ENCODE measurements at regions not wholly inside any gene's neighbourhood (a gene's known extent, or its start where the extent isn't known, plus 50 kb on each side); places are given as distances from the start of the nearest gene placed in this dataset.
"Not testable (repeated sequence)": the region's sequence is repeated elsewhere in the genome, so short reads cannot be mapped to it uniquely, and the experiment has no call there.

DNA sequence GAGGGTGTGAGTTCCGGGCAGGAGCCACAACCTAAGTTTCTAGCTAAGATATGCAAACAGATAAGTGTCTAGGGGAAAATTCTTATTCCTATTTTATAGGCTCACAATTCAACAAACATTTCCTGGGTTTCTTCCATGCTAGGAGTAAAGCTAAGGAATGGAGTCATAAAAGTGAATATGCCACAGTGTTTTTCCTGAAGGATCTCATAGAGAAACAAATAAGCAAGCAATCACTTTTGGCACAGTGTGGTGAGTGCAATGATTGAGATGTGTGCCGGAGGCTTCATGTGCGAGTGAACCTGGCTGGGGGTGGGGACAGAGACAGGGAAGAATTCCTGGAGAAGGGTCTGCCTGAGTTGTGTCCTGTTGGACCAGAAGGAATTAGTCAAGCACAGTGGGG lies 147.4 kb downstream of the TENT5C start:
- DNase-seq (ENCODE audit: low read depth in 1 of 2, low spot score in 1 of 2): no peak

DNA sequence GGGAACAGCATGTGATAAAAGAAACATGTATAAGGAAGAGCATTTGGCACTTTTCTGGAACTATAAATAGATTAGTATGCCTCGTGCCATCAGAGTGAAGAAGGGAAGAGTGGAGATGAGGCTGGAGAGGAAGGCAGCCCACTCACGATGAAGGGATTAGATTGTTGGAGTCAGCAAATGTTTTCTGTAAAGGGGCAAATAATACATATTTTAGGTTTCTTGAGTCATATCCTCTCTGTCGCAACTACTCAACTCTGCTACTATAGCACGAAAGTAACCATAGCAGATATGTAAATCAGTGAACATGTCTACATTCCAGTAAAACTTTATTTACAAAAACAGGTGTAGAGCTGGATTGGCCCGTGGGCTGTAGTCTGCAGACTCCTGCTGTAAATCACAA lies 147.8 kb downstream of the TENT5C start:
- no peak for DNase-seq (ENCODE audit: low read depth in 1 of 2, low spot score in 1 of 2)

DNA sequence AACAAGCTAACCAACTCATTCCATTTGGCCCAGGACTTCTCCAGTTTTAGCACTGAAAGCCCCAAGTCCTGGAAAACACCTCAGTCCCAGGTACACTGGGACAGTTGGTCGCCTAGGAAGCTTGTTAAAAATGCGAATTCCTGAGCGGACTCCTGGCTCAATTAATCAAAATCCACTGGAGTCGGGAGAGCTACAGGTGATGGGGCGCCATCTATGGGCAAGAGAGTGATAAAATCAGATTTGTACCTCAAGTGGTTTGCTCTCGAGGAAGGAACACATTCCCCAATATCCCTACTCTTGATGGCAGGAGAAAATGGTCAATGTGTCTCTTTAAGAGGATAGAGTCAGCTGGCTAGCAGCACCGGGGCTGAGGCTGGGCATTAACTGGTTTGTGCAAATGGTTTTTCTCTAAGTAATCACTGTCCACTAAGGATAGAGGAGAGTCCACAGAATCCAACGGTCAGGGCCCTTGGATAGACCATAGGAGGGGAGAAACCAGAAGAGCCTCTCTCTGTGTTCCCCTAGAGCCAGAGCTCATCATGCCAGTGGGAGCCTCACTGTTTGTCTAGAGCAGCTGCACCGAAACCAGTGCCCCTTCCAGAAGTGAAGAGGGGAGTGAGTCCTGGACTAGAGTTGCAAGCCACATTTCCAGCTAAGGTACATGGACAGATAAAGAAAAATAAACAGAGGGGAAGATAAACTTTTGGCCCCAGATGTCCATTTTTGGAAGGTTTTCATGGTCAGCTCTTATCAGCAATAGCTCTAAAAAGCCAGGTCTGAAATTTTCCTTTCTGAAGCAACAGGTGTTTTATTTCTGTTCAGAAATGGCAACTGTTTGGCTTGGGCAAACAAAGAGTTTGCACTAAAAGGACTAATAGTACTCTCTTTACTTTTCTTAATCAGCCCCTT lies 148.5 kb downstream of the TENT5C start:
- DNase-seq (ENCODE audit: low read depth in 1 of 2, low spot score in 1 of 2): peak in 1 of 2 donors; percentile 39

DNA sequence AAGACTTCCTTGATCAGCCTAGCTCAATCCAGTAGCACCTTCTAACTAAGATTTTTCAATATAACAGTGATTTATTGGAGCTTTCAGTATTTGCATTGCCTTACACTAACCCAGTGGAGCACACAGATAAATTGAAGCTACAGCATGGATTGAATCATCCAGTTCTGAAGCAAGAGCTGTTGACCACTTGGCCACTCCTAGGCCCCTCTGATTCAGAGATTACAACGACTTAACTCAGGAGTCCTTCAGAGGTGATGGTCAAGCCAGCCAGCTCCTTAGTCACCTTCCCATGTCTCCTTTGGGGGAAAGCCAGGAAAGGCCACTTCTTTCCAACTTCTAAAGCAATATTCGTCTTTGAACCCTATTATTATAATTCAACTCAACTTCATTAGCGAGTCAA lies 151.8 kb downstream of the TENT5C start:
- DNase-seq (ENCODE audit: low read depth in 1 of 2, low spot score in 1 of 2): no peak

DNA sequence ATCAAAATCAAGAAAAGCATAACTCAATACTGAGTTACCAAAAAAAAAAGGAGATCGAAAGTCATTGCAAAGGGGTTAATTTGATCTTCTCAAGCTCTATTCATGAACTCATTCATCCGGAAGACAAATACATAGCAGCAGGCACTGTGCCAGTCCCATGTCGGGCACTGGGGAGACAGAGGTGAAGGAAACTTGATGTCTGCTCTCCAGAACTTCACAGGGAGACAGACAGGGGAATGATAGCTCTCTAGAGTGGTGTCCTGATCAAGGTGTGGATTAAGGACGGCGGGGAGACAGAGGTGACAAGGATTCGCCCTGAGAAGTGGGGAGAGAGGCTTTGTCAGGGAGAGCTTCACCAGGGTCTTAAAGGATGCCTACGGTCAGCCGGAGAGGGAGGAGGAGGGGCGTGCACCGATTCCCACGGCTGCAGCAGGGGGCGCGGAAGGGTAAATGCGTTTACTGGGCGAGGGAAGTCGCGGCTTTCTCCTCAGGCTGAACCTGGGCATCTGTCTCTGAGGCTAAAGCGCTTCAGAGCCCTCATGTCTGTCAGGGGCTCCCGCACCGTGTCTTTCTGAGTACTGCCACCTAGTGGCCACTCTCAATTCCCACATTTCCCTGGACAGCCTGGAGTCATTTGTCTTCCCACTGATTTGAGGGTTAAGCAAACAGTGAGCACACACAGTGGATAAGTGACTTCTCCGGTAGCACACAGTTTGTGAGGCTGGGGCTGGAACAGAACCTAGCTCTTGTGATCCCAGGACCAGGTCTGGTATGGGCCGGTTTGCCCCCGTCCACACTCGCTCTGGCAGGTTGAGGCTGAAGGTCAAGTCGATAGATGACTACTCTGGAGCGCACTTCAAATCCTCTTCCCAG lies 152.8 kb downstream of the TENT5C start:
- DNase-seq (ENCODE audit: low read depth in 1 of 2, low spot score in 1 of 2): peak; percentile 35 to 62

DNA sequence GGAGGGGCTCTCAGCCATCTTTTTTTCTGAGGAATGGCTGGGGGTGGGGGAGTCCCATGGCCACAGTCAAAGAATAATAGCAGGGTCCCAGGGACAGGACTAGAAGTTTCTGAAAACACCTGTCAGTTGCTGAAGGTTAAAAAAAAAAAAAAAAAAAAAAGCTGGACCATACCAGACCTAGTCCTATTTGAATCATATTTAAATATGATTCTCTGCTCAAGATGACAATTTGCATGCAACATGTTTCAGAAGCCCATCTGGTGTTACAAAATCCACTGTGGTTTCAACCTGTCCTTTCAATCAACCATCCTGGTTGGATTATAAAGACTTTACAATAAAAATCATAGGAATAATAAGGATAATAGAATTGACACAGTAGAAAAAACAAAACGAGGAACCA lies 153.7 kb downstream of the TENT5C start:
- DNase-seq (ENCODE audit: low read depth in 1 of 2, low spot score in 1 of 2): no peak

DNA sequence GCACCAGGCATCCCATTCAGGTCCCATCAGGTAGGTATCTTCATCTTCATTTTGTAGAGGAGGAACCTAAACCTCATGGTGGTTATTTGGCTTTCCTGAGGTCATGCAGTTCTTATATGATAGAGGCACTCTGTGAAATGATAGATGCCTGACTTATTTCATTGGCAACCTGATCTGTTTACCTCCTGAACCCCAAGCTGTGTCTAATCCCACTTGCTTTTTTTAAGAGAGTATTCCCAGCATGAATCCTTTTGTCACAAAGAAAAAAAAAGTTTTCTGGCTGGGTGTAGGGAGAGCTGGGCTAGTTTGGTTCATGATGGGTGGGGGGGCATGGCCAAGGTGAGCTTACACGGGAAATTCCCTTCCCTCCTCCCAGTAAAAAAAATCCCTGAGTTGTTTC lies 154.2 kb downstream of the TENT5C start:
- DNase-seq (ENCODE audit: low read depth in 1 of 2, low spot score in 1 of 2): no peak

DNA sequence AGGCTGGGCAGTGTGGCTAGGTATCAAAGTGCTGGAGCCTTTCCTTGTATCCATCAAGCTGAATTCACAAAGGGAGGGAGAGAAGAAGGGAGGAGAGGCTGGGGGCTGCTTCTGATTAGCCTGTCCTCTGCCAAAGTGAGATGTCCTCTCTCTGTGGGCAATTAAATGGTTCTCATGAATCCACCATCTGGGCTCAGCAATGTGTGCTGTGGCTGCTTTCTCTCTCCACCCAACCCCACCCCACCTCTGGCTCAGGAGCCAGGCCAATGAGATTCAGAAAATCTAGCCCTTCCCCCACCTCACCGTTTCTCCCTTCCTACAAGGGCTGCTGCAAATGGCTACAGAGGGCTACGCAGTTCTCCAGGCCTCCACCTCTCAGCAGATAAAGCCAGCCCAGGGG lies 154.6 kb downstream of the TENT5C start:
- DNase-seq (ENCODE audit: low read depth in 1 of 2, low spot score in 1 of 2): no peak

DNA sequence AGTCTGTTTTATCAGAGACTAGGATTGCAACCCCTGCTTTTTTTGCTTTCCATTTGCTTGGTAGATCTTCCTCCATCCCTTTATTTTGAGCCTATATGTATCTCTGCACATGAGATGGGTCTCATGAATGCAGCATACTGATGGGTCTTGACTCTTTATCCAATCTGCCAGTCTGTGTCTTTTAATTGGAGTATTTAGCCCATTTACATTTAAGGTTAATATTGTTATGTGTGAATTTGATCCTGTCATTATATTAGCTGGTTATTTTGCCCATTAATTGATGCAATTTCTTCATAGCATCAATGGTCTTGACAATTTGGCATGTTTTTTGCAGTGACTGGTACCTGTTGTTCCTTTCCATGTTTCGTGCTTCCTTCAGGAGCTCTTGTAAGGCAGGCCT lies 161.7 kb downstream of the GDAP2 start:
- not testable (repeated sequence) for DNase-seq (ENCODE audit: low read depth in 1 of 2, low spot score in 1 of 2)

DNA sequence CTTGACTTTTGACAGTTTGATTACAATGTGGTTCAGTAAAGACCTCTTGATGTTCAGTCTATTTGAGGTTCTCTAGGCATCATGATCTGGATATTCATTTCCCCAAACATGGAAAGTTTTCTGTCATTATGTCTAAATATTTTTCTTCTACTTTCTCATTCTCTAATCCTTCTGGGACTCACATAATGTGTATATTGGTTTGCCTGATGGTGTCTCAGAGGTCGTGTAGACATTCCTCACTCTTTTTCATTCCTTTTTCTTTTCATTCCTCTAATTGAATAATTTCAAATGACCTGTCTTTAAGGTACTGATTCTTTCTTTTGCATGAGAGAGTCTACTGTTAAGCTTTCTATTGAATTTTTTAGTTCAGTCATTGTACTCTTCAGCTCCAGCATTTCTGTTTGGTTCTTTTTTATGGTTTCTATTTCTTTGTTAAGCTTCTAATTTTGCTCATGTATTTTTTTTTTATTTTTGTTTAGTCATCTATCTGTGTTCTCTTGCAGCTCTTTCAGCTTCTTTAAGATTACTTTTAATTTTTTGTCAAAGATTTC lies 158.4 kb downstream of the GDAP2 start:
- no peak for DNase-seq (ENCODE audit: low read depth in 1 of 2, low spot score in 1 of 2)

DNA sequence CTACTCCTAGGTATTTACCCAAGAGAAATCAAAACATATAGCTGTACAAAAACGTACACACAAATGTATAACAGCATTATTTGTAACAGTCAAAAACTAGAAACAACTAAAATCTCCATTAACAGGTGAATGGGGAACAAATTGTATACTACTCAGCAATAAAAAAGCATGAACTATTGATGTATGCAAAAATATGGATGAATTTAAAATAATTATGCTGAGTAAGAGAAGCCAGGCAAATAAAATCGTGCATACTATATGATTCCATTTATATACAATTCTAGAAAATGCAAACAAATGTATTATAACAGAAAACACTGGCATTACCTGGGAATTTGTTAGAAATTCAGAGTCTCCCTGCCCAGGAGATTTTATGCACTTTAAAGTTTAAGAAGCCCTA lies 150.1 kb downstream of the GDAP2 start:
- DNase-seq (ENCODE audit: low read depth in 1 of 2, low spot score in 1 of 2): no peak

DNA sequence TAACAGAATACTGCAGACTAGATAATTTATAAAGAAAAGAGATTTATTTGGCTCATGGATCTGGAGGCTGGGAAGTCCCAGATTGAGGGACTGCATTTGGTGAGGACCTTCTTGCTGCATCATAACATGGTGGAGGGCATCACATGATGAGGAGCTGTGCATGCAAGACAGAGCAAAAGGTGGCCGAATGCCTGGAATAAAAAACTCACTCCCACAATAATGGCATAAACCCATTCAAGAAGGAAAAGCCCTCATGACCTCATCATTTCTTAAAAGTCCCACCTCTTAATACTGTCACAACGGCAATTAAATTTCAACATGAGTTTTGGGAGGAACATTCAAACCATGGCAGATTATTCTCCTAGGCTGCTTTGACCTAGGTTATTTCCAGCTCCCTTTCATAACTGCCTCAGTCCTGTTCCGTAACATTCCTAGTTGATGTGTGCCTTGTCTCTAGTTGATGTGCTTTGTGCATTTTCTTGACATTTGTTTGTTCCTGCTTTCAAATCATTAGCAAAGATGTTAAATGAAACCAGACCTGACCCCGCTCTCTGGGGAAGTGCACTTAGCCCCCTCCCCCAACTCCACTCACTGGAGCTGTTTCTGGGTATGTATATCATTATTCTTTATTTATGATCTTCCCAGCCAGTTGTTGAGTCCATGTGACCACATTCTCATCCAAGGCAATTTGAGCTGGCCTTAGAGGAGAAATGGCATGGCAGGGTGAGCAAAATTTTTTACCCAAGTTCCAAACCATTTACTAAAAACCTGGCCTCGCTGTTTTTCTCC lies 148.5 kb downstream of the GDAP2 start:
- no peak for DNase-seq (ENCODE audit: low read depth in 1 of 2, low spot score in 1 of 2)

DNA sequence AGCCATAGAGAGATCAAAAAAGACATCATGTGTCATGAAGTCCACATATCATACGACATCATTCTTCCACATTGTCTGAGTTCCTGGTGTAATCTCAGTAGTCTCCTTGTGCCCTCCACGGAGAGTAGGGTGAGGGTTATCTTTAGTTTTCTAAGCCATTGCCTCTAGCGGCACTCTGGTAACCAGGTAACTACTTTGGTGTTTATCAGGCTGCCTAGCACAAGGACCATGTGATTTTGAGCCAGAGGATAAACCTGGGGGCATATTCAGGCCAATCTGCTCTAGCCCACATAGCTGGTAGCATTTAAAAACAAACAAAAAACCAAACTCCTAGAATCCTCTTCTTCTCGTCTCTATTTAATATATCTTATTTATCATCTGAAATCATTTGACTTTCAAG lies 147.4 kb downstream of the GDAP2 start:
- DNase-seq (ENCODE audit: low read depth in 1 of 2, low spot score in 1 of 2): no peak

DNA sequence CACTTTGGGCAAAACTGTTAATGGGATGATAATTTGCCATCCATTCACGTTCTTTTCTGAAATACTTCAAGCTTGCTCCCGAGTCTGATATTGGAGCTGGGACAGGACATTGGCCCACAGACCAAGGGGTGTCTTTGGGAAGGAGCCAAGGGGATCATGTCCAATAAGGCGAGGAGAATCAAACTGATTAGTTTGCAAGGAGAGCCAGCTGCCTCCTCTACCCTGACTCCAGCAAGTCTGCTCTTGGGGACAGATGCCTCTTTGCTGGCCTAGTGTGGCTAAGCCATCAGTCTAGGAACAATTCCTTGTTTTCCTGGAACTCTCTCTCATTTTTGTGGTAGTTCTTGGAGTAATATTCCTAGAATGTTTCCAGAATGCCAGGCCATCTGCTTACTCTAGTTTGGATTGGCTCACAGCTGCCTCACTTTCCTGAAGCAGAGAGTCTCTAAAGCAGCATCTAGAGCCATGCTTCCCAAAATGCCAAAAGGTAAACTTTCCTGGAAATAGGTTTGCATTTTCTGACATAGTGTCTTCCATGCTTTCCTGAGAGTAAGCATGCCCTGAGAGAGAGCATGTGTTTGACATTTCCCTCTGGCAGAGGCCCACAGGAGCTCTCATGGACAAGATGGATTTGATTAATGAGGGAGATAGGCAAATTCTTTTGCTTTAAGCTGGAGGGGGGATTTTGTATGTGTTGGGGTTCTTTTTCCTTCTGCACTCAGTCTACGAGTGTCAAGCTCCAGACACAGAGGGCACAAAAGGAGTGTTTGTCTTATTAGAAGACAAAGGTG lies 145.6 kb downstream of the GDAP2 start:
- DNase-seq (ENCODE audit: low read depth in 1 of 2, low spot score in 1 of 2): no peak

DNA sequence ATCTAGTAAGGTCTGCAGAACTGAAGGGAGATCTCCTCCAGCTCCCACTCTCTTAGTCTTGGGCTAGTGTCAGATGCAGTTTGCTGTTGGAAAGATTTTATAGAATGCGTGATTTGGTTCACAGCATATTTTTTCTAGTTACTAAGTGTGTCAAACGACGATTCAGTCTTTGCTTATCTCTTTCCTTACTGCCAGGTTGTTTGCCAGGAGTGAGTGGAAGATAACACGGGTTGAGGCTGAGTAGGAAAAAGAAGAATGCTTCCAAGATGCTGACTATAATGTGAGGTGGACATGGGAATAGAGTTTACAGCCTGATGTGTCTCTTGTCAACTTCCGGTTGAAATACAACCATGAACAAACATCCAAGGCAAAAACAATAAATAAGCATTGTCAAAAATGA lies 141.4 kb downstream of the GDAP2 start:
- DNase-seq (ENCODE audit: low read depth in 1 of 2, low spot score in 1 of 2): no peak

DNA sequence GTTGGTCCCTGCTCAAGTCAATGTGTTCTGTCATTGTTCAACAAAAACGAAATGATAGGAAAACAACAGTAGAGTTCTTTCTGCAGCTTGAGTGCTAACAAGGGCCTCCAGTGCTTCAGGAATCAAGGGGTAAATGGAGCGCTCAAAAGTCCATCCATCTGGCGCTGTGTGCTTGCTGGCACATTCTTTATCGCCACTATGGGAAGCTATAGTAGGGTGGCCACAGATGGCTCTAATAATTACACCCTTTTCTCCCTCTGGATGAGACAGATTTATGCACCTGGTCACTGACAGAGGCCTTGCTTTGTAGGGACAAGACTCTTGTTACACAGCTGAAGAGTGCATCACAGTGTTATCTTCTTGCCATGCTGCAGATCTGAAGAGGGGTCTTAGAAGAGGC lies 136.0 kb downstream of the GDAP2 start:
- no peak for DNase-seq (ENCODE audit: low read depth in 1 of 2, low spot score in 1 of 2)

DNA sequence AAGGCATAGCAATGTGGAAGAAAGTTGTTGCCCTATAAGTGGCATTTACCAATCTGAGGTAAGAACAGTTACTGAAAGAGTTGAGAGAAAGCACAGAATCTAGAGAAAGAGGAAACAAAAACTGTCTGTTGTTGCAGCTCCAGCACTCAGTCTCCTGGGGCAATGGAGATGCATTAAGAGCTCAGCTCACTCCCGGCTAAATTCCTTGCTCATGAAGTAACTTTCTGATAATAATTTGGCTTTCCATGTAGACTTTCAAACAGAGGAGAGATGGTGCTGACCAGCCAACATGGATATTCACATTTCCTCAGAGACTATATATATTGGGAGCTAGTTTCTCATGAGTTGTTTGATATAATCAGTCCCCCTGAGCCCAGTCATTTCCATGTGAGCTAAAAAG lies 135.3 kb downstream of the GDAP2 start:
- DNase-seq (ENCODE audit: low read depth in 1 of 2, low spot score in 1 of 2): no peak

DNA sequence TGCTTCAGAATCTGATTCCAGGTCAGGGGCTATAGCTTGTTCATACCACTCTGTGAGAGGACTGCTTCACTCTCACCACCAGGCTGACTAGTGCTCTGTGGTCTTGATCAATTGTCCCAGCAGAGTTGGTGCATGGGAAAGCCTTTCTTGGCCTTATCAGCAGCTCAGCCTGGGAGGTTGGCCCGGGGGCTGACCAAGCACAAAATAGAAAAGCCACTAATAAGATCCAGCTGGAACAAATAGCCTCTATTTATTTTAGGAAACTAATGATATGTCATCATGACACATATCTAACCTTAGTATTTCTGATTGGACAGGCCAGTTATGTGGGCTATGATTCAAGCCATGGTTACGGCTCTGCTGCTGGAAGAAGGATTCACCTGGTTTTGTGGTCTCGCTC lies 134.2 kb downstream of the GDAP2 start:
- DNase-seq (ENCODE audit: low read depth in 1 of 2, low spot score in 1 of 2): no peak

DNA sequence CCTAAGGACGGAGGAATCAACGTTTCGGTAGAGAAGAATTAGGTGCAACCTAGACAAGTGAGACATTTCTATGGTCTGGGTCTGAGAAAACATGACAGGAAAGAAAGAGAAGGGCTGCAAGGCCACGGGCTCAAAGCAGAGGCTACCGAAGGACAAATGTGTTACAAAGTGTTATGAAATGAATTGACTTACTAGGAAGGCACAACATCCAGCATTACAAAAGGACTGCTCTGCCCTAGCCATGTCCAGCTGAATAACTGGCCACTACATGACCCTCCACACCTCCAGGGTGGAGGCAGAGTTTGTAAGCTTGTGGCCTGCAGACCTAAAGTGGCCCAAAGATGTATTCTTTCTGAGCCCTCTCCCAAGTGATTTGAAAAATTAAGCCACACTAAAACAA lies 133.6 kb downstream of the GDAP2 start:
- DNase-seq (ENCODE audit: low read depth in 1 of 2, low spot score in 1 of 2): no peak

DNA sequence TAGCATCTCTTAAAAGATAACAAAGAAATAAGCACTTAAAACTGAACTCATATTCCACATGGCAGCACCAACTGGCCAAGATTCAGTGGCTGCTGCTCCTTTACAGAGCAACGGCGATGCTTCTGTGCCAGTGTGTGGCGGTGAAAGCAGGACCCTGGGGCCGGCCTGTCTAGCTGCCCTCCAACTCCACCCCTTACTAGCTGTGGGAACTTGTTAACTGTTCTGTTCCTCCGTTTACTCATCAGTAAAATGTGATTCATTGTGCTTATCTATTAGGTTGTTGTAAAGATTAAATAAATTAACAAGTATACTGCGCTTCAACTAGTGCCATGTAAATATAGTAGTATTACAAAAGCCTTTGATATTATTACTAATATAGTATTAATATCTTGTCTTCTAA lies 133.2 kb downstream of the GDAP2 start:
- no peak for DNase-seq (ENCODE audit: low read depth in 1 of 2, low spot score in 1 of 2)

Data from activated CD4-positive, alpha-beta T cell treated with anti-CD3 and anti-CD28 coated beads, Interleukin-2, amount 50 U/mL, for 24 hours (primary cell).